Stomach (tissue), 4 donors: ENCODE measurements at regions not wholly inside any gene's neighbourhood (a gene's known extent, or its start where the extent isn't known, plus 50 kb on each side); places are given as distances from the start of the nearest gene placed in this dataset.

Experiments used
- CTCF ChIP-seq, 7 experiments: fragments of 450-650 bp in 4 of 7; fragments of 200-600 bp in 3 of 7; sonication (generic) in 3 of 7; IDR thresholded peaks; one replicate each; pipeline ENCODE4 v1.5.1; 2016 to 2019; ENCODE audit warnings: antibody characterized with exemption in 7 of 7, control low read depth in 2 of 7, mild to moderate bottlenecking in 1 of 7
- POLR2AphosphoS5 ChIP-seq, 3 donors: sonication (generic); formaldehyde crosslinking; IDR thresholded peaks; one replicate each; pipeline ENCODE4 v1.6.1; 2016; ENCODE audit warnings: antibody characterized with exemption in 3 of 3

GRCh38 chr10:6343305-6344010 lies 140.7 kb downstream of the PFKFB3 start:
- TF ChIP-seq CTCF (IDR thresholded peaks at IDR 0.05) (no peak), POLR2AphosphoS5 (IDR thresholded peaks at IDR 0.05) (no peak)
